Lung (tissue), 11 donors: ENCODE measurements at regions not wholly inside any gene's neighbourhood (a gene's known extent, or its start where the extent isn't known, plus 50 kb on each side); places are given as distances from the start of the nearest gene placed in this dataset.

Source experiments
- ATAC-seq: fragments of 200-7000 bp; cut with Tn5 transposase; one replicate; pipeline ENCODE4 v1.9.1; 2020; ENCODE audit warnings: moderate number of reproducible peaks; ENCODE audit not compliant: insufficient read depth, low FRiP score
- DNase-seq, 3 donors: peaks; one replicate each; pipeline ENCODE4 v3.0.0-alpha.2; 2013 to 2017
- H3K27ac ChIP-seq, 2 donors: one replicate each; pipeline ENCODE4 v1.5.1; 2013; ENCODE audit warnings: mild to moderate bottlenecking in 2 of 2, moderate library complexity in 2 of 2, control low read depth in 1 of 2, inconsistent platforms in 1 of 2, low read depth in 1 of 2, low read length in 1 of 2
- H3K27me3 ChIP-seq, 3 donors: one replicate each; pipeline ENCODE4 v1.5.1; 2013; ENCODE audit warnings: low read length in 2 of 3; ENCODE audit not compliant: control insufficient read depth in 3 of 3, insufficient read depth in 3 of 3
- H3K36me3 ChIP-seq, 4 donors: one replicate each; pipeline ENCODE4 v1.5.1; 2013; ENCODE audit warnings: low read length in 4 of 4, mild to moderate bottlenecking in 1 of 4, moderate library complexity in 1 of 4; ENCODE audit not compliant: control insufficient read depth in 4 of 4, insufficient read depth in 4 of 4
- H3K4me1 ChIP-seq, 5 donors: one replicate each; pipeline ENCODE4 v1.5.1; 2013; ENCODE audit warnings: low read length in 5 of 5, mild to moderate bottlenecking in 2 of 5, moderate library complexity in 1 of 5; ENCODE audit not compliant: control insufficient read depth in 5 of 5, insufficient read depth in 5 of 5
- H3K4me3 ChIP-seq: one replicate; pipeline ENCODE4 v1.5.1; 2013; ENCODE audit warnings: mild to moderate bottlenecking, control low read depth, moderate library complexity
- H3K9ac ChIP-seq, 2 donors: one replicate each; pipeline ENCODE4 v1.5.1; 2013; ENCODE audit warnings: low read length in 2 of 2, control low read depth in 1 of 2; ENCODE audit not compliant: insufficient read depth in 1 of 2
- H3K9me3 ChIP-seq, 4 donors: one replicate each; pipeline ENCODE4 v1.5.1; 2013; ENCODE audit warnings: low read length in 3 of 4, mild to moderate bottlenecking in 1 of 4, moderate library complexity in 1 of 4; ENCODE audit not compliant: control insufficient read depth in 4 of 4, insufficient read depth in 3 of 4
- CTCF ChIP-seq: IDR thresholded peaks from 2 replicates; pipeline ENCODE4 v1.5.1; 2012; ENCODE audit warnings: mild to moderate bottlenecking; ENCODE audit errors: control extremely low read depth, extremely low read depth
- WGBS, 2 donors: extraction: QIAGEN DNeasy Blood & Tissue Kit; methylation state at CpG; one replicate each; pipeline ENCODE4 v1.1.7; 2013; 5-methylcytosine and 5-hydroxymethylcytosine counted together
- donor health status: control.
- donor health status: control.
- donor health status: Bipolar disorder and iron deficiency.
- donor health status: healthy.
- donor health status: DM: yes; HTN: yes; CAD: no.

GRCh38 chr2:62292190-62292589, 96.3 kb downstream of the B3GNT2 start:
- Histone ChIP-seq H3K36me3 (no peaks in the 10 kb centered on the region), H3K4me3 (no peak overlapping the region), H3K27ac (peak overlapping the region in 1 of 2 donors; percentile 48), H3K9me3 (no peaks in the 10 kb centered on the region), H3K4me1 (peaks cover 3 to 23% (median 16%) of the 10 kb centered on the region in 5 donors), H3K27me3 (no peaks in the 10 kb centered on the region), H3K9ac (no peak overlapping the region)
- WGBS, 2 donors = 41 to 60% methylated on average over 4 of the region's 4 CpGs
- ATAC-seq = peak; percentile 43
- TF ChIP-seq CTCF = no peak
- peak; percentile 35 to 81 (median 55) for DNase-seq

- Histone ChIP-seq H3K27ac (no peak overlapping the region), H3K4me3 (no peak overlapping the region), H3K9ac (no peak overlapping the region), H3K4me1 (peaks cover 3 to 23% (median 16%) of the 10 kb centered on the region in 5 donors), H3K36me3 (no peaks in the 10 kb centered on the region), H3K9me3 (no peaks in the 10 kb centered on the region), H3K27me3 (no peaks in the 10 kb centered on the region)
- ATAC-seq (no peak), DNase-seq (no peak)
- WGBS, 2 donors = 90 to 94% methylated on average over 7 of the region's 7 CpGs
- no peak for TF ChIP-seq CTCF
These were observed 95.7 kb downstream of the B3GNT2 start for GRCh38 chr2:62291517-62292137.

GRCh38 chr2:62291052-62291451, 95.1 kb downstream of the B3GNT2 start:
- no peak for TF ChIP-seq CTCF
- Histone ChIP-seq H3K9me3 (no peaks in the 10 kb centered on the region), H3K4me1 (peaks cover 3 to 23% (median 16%) of the 10 kb centered on the region in 5 donors), H3K27me3 (no peaks in the 10 kb centered on the region), H3K36me3 (no peaks in the 10 kb centered on the region), H3K27ac (no peak overlapping the region), H3K4me3 (no peak overlapping the region), H3K9ac (no peak overlapping the region)
- DNase-seq (no peak), ATAC-seq (no peak)
- 84 to 96% methylated on average over 1 of the region's 1 CpG for WGBS, 2 donors
